Kidney tubule cell (primary cell): ENCODE measurements at regions not wholly inside any gene's neighbourhood (a gene's known extent, or its start where the extent isn't known, plus 50 kb on each side); places are given as distances from the start of the nearest gene placed in this dataset.

Source experiments
- DNase-seq: peaks from one replicate; pipeline ENCODE4 v3.0.0-alpha.2; 2018; ENCODE audit warnings: low spot score

DNA sequence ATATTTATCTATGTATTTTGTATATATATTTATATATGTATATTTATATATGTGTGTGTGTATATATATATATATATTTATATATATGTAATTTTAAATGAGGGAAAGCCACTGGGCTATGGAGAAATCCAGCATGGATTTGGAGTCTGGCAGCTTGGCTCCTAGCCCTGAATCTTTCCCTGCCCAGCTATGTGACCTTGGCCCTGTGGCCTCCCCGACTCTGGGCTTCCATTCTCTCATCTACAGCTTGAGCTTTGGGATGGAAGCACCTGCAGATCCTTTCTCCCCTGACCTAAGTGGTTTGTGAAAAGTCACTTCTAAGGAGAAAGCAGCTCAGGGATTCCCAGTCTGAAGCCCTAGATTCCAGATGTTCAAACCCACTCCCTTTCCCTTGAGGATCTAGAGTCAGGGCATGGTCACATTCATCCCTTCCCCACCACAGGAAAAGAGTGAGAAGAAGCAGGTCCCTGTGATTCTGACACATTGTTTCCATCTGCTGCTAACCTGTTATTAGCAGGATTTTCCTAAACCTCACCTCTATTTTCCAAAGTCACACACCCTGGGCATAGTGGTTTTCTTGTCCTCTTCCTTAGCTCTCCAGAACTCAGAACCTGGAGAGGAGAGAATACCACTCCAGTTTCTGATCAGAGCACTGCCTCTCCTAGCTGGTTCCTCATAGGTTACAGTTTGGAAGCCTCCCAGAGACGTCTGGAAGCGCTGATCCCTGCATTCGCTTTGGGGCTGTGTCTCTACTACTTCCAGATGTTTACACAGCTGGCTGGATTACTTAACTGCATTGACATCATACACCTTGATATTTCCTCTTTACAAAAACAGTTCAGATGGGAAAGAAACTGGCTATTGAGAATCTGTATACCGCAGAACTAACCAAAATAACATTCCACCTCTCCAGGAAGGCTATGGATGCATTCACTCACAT, 327.5 kb upstream of the ZMIZ1 start:
- DNase-seq, result no peak

DNA sequence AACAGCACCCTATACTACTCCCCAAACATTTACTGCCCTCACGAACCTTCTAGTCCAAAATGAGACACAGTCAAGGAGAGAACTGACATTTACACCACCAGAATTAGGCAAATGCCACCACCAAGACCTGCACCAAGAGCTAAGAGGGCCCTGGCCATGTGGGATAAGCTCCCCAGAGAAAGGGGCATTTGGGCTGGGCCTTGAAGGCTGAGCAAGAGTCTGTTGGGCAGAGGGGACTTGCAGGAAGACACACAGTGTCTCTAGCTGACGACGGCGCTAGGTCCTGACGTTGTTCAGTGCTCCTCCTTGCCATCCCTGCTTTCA, 326.4 kb upstream of the ZMIZ1 start:
- DNase-seq, result no peak

DNA sequence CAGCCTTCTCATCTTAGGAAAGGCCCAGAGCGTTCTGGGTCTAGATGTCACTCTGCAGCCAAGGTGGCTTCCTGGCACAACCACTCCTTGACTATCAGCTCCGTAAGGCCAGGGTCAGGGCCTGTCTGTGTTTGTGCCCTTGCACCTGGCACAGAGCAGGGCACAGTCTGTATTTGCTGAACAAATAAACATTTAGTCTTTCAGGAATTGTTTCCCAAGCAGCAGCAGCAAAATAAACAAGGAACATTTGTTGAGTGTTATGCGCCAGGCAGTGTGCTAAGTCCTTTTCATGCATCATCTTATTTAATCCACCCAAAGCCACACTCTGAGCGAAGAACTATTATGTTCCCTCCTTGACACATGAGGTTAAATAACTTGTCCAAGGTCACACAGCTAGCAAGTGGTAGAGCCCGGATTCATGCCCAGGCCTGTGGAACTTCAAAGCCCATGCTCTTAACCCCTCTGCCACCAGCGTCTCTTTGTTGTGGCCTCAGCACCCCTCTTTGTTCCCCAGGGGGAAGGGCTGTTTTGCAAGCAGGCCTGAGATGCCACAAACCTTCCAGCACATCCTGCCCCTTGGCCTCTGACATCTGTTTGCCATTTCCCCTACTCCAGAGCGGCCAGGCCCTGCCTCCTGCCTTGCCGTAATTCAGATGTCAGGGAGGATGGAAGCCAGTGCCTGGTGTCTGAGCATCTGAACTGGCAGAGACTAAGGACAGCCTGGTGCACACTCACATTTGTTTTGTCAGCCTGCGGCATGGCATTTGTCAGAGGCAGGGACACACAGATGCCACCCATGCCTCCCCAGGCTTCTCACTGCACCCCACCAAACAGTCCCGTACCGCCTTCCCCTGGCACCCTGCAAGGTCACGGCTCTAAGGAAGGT, 325.8 kb upstream of the ZMIZ1 start:
- no peak for DNase-seq

DNA sequence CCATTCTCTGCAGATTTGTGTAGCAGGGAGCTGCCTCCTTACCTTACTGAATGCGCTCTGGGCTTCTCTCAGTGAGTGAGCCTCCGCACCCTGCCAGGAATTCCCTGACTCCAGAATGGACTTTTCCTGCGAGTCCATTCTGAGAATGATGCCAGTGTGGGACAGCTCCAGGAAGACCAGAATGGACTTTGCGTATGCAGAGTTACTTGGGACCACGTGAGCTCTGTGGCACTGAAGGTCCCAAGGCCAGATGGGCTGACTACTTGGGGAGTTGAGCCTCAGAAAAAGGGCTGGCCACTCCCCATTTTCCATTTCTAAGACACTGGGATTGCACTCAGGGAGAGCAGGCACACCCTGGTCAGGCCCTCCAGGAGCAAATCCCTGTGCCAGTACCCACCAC, 324.7 kb upstream of the ZMIZ1 start:
- no peak for DNase-seq

DNA sequence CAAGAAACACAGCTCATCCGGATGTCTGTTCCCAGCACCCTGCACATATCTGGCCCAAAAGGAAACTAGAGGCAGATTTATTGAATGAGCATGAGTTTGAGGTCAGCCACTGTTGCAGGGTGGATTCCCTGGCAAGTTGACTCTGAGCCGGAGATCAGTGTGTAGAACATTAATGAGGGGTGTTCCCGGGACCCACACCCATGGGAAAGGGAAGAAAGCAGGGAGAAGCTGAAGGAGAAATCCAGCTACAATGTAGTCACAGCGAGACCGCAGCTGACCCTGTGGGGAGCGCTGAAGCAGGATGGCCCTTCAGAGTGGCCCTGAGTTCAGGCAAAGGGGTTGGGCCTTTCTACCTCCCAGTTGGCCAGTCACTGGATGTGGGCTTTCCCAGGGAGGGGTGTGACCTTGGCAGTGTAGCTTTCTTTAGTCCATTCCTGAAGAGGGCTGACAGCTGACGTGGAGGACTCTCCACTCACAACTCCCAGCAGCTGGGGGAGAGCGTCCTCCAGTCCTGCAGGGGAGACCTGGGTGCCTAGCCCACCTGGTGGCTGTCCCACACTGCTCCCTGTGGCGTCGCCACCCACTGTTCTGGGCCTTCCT, 324.2 kb upstream of the ZMIZ1 start:
- peak; percentile 38 for DNase-seq

DNA sequence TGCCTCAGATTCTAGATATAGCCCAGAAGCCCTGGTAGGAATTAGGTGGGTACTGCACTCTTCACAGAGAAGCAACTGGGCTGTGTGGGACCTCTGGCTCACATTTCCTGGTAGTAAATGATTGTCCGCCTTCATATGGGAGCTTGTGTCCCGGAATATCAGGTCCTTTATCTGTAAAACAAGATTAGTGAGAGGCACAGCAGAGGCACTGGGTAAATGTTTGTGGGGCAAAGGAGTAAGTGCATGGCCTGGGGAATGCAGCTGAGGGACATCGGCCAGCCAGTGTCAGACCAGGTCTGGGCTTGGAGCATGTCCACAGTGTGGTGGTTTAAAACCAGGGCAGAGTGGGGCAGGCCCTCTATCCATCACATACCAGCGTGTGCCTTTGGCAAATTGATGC, 323.3 kb upstream of the ZMIZ1 start:
- DNase-seq, result no peak

DNA sequence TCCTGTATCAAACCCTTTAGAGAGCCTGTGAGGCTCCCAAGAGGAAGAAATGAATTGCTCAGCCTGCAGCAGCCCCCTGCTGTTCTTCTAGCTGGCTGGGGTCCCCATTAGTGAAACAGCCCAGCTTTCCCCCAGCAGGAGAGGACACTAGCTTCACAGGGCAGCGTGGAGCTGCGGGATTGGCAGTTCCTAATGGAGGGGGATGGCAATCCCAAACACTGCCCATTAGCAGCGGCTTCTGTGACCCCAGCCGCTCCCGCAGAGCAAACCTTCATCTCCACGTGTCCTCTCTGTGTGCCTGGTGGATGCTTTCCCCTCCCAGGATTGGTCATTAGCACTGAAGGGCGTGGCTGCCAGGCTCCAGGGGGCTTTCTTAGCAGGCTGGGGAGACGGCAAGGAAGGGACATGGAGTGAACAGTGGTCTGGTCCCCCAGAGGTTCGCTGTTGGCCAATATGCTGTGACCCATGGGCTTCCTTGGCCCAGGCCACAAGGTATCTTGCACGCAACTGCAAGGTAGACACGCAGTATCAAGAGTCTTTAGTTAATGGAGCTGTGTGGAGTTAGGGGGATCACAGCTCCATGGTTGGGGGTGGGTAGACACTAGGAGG, 322.5 kb upstream of the ZMIZ1 start:
- DNase-seq, result no peak

DNA sequence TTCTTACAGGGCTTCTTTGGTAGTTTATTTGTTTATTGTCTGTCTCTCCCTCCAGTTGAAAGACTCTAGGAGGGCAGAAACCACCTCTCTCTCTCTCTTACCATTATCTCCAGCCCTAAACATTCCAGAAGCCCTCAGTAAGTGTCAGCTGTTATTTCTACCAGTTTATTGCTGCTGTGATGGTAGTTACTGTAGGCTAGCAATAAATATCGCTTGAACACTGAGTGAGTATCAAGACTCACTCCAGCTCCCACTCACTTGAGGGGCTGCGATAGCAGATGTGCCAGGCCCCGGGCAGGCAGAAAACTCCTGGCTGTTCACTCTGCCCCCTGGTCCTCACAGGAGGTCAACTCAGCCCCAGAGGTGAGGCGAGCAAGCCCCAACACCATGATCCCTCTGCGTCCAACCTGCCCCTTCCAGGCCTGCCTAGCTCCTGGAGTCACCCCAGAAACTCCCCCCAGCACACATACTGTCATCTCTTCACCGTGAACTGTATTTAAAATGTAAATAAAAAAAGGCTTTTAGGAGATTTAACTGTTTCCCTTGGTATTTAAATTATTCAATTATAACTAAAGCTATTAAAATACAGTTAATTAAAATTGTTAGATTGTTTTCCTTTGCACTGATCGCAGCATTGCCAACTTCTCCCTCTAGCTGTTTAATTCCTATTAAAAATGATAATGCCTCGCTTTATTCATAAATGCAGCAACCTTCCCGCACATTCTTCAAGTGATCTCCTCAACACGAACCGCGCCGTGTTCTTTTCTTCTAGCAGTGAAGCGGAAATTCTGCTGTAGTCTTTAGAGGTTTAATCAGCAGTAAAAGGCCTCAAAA, 321.1 kb upstream of the ZMIZ1 start:
- no peak for DNase-seq

DNA sequence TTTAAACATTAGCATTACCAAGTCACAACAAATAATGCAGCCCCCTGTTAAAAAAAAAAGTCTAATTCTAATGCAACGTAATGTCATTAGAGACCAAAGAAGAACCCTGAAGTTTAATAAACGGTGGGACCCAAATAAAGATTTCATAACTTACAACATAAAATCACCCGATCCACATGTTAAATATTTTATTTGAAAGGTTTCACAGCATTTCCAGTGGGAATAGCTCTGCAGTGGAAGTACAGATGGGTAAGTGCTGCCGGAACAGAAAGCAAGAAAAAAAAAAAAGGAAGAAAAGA, 320.6 kb upstream of the ZMIZ1 start:
- no peak for DNase-seq

DNA sequence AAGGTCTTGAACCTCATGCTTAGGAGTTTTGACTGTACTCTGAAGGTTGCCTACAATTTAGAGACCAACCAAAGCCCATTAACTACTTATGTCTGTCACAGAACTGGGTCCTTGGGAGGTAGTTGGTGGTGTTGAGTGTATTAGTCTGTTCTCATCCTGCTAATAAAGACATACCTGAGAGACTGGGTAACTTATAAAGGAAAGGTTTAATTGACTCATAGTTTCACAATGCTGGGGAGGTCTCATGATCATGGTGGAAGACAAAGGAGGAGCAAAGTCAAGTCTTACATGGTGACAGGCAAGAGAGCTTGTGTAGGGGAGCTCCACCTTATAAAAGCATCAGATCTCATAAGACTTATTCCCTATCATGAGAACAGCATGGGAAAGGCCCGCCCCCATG, 319.6 kb upstream of the ZMIZ1 start:
- DNase-seq, result peak; percentile 78

DNA sequence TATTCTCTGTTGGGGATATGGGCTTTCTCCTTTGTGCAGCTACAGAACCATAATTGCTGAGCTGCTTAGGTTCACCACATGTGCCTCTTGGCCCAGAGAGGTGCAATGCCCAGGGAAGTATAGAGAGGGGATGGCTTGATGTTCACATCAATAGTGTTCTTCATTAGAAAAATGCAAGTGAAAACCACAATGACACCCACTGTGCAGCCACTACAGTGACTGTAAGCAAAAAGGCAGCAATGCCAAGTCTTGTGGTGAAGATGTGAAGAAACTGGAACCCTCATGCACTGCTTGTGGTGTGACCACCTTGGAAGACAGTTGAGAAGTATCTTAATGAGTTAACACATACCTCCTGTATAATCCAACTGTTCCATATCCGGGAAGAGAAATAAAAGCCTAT, 318.9 kb upstream of the ZMIZ1 start:
- peak; percentile 29 for DNase-seq

DNA sequence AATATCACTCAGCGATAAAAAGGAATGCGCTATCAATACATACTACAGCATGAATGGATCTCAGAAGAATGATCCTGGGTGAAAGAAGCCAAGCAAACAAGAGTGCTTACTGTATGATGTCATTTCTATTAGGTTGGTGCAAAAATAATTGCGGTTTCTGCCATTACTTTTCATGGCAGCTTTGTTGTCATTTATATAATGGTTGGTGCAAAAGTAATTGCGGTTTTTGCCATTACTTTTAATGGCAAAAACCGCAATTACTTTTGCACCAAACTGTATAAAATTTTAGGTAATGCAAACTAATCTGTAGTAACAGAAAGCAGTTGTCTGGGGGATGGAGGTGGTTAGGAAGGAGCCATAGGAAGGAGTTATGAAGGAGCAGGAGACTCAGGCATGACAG, 318.3 kb upstream of the ZMIZ1 start:
- DNase-seq, result no peak

DNA sequence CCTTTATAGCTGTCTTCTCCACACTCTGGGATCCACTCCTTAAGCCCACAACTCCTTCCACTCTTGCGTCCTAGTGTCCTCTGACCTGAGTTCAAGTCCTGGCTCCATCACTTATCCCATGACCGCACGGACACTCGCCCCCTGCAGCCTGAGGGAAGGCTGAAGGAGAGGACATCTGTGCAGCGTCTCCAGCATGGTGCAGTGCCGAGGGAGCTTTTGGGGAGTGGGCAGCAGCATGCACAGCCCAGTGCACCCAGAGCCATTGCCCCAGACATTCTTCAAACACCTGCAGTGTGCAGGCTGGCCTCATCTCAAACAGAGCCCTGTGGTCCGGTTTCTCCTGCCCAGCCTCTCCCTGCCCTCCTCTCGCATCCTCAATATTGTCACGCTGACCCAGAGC, 317.1 kb upstream of the ZMIZ1 start:
- DNase-seq, result no peak

DNA sequence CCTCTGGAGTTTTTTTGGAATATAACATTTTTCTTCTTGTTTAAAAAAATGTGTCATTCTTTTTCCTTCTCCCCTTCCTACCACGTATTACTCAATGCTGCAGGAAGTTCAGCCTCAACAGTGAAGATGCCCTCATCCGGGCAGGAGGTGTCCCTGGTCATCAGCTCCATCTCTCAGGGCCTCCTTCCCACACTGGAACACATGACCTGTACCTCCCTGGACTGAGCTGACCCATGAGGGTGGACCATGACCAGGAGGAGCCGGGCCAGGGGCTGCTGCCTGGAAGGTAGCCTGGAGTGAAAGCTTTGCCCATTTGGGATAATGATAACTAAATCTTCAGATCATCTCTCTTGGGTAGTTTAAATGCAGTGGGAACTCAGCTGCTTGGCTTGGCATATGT, 316.5 kb upstream of the ZMIZ1 start:
- DNase-seq, result no peak

DNA sequence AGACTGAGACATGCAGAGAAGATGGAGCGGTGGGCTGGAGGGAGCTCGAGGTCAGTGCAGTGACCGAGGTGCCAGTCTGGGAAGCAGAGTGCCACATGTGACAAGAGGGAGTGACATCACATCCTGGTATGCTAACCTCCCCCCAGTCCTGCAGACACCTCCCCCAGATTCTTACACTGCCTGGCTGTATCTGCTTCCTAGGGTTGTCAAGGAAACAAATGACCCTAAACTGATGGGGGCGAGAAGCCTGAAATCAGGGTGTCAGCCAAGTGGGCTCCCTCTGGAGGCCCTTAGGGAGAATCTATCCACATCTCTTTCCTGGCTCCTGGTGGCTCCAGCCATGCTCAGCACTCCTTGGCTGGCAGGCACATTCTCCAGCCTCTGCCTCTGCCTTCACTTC, 316.1 kb upstream of the ZMIZ1 start:
- peak; percentile 22 for DNase-seq

DNA sequence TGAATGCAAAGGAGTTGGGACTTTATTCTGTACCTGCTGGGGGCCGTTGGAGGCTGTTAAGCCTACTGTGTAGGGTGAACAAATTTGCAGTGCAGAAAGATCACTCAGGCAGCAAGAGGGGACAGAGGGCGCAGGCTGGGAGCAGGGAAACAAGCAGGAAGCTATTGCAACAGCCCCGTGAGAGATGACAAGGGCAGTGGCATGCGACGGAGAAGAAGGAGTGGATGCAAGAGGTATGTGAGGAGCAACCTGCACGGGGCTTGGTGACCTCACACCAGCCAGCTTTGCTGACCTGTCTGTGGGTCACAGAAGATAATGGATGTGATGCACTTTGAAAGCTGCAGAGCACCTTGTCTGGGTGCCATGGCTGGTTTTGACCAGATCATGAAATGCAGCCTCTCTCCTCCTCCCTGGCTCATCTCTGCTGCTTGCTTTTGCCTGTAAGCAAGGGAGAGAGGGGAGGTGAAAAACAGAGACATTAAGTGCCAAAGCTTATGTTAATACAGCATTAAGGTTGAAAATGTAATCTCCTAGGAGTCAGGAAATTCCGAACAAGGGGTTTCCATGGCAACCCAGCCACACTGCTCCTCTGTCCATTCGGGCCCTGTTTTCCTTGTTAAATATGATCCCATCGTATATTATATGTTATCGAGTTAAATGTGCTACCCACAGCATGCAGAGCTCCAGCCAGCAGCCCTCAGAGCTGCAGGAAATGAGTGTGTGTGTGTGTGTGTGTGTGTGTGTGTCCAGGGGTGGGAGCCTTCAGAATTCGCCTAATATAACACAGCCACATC, 314.3 kb upstream of the ZMIZ1 start:
- peak; percentile 67 for DNase-seq

DNA sequence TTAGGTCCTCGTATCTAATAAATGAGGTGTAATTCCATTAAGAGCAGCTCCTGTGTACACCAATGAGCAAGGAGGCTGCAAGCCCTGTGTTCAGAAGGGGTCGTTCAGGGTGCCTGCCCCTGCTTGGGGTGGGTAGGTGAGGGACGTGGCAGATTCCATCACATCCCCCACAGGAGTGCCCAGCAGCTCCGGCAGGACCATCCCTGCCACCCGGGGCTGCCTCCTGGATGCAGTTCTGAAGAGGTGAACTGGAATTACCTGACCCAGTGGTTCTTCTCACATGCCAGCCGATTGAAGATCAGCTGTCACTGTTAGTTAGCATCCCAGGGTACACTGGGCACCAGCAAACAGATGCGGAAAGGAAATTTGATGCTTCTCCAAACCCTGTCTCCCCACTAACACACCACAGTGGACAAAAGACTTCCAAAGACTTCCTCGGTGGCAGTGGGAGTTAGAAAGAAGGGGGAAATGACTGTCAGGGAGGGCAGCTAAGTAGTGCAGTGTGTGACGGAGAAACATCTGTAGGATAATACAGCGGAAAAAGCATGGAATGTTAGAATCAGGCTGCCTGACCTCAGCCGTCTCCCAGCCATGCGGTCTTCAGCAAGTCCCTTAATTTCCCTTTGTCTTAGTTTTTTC, 313.6 kb upstream of the ZMIZ1 start:
- DNase-seq, result no peak

DNA sequence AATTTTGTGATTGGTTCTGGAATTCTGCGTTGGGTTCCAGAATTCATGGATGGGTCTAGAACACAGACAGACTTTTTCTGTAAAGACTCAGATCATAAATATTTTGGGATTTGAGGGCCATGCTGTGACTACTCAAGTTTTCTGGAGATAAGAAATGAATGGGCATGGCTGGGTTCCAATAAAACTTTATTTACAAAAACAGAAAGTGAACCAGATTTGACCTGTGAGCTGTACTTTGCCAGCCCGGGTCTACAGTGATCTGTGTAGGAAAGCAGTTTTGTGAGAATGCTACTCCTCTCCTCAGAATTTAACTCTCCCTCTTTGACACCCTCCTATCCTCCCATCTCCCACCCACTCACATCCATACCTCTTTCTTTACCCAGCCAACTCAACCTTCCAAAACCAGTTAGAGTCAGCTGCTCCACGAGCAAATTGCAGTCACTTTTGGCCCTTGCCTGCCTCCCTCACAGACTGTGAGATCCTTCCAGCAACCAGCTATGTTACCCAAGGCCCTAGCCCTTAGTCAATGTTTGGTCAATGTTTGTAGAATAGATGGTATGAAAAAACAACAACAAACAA, 312.8 kb upstream of the ZMIZ1 start:
- DNase-seq, result no peak

DNA sequence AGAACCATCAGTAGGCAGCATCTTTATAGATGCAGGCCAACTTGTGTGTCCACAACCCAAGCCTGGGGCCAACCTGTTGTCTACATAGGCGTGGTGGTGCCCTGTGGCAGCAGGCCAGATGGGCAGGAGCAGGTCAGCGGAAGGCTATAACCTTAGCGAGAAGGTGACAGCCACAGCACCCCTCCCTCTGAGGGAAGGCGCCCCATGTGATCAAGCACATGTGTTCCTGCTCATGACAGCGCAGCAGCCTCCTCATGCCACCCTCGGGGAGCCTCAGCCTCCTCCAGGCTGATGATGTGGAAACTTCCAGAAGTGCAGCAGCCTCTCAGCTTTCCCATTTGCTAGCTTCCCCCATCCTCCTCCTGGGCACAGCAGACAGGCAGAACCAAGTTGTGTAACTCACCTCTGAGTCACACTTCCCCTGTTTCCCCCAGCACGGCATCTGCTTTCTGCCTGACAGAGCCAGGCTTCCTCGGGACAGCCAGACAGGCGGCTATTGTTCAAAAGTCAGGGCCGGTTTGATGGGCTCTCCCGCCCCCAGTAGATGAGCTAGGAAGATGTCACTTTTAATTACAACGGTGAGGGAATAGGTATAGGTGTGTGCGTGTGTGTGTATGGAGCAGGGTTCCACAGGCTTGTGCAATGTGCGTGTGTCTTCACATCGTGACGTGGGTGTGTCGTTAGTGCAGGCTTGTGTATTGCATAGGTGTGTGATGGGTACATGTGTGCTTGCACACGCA, 312.0 kb upstream of the ZMIZ1 start:
- peak; percentile 97 for DNase-seq
